ENCODE measurements at regions not wholly inside any gene's neighbourhood (a gene's known extent, or its start where the extent isn't known, plus 50 kb on each side); places are given as distances from the start of the nearest gene placed in this dataset.

DNA sequence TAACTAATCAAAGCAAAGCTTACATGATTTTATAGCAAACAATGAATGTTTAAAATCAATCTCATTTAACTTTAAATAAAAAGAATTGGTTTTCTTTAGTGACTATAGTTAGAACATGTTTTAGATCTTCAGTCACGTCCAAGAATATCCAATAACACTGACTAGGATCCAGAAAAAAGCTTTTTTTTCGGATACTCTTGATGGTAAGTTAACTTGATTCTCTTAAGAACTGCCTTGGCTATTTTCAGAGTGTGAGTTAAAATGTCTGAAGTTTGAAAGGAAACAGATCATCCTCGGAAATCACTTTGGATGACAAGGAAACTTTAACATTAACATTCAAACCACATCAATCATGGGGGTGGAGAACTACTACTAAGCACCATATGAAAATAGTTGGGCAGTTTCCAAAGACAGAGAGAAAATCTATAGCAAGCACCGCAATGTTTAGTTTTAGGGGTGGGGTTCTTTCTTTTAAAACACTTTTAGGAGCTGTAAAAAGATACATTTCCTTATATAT lies 83.7 kb upstream of the SLC27A6 start:
- Histone ChIP-seq H3K27ac (ENCODE audit: low read length) (no peak overlapping the region), H3K4me1 (ENCODE audit: insufficient read depth, low read length) (no peaks in the 10 kb centered on the region), H3K79me2 (ENCODE audit: insufficient read depth, low read length) (no peaks in the 10 kb centered on the region), H3K9me3 (ENCODE audit: insufficient read depth, low read length, severe bottlenecking) (no peaks in the 10 kb centered on the region), H4K20me1 (ENCODE audit: insufficient read depth, low read length) (no peaks in the 10 kb centered on the region), H3K4me3 (ENCODE audit: low read depth in 1 of 2, low read length in 2 of 2) (no peak overlapping the region), H3K27me3 (ENCODE audit: insufficient read depth, low read length, poor library complexity) (no peaks in the 10 kb centered on the region), H3K4me2 (ENCODE audit: insufficient read depth, low read length) (no peak overlapping the region), H2AFZ (ENCODE audit: low read depth, low read length) (no peak overlapping the region), H3K36me3 (ENCODE audit: insufficient read depth, low read length) (no peaks in the 10 kb centered on the region), H3K9ac (ENCODE audit: low read depth, low read length) (no peak overlapping the region)
- ATAC-seq (ENCODE audit: insufficient read depth, low read depth) = no peak
- no peak for TF ChIP-seq EZH2 (IDR thresholded peaks at IDR 0.05; ENCODE audit: borderline replicate concordance, low read depth, low read length, severe bottlenecking)
- TF ChIP-seq, protein P1, sequence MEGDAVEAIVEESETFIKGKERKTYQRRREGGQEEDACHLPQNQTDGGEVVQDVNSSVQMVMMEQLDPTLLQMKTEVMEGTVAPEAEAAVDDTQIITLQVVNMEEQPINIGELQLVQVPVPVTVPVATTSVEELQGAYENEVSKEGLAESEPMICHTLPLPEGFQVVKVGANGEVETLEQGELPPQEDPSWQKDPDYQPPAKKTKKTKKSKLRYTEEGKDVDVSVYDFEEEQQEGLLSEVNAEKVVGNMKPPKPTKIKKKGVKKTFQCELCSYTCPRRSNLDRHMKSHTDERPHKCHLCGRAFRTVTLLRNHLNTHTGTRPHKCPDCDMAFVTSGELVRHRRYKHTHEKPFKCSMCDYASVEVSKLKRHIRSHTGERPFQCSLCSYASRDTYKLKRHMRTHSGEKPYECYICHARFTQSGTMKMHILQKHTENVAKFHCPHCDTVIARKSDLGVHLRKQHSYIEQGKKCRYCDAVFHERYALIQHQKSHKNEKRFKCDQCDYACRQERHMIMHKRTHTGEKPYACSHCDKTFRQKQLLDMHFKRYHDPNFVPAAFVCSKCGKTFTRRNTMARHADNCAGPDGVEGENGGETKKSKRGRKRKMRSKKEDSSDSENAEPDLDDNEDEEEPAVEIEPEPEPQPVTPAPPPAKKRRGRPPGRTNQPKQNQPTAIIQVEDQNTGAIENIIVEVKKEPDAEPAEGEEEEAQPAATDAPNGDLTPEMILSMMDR (IDR thresholded peaks at IDR 0.05; ENCODE audit: borderline replicate concordance, extremely low read depth, low read length, poor library complexity, severe bottlenecking) = no peak
- no peak for DNase-seq

DNA sequence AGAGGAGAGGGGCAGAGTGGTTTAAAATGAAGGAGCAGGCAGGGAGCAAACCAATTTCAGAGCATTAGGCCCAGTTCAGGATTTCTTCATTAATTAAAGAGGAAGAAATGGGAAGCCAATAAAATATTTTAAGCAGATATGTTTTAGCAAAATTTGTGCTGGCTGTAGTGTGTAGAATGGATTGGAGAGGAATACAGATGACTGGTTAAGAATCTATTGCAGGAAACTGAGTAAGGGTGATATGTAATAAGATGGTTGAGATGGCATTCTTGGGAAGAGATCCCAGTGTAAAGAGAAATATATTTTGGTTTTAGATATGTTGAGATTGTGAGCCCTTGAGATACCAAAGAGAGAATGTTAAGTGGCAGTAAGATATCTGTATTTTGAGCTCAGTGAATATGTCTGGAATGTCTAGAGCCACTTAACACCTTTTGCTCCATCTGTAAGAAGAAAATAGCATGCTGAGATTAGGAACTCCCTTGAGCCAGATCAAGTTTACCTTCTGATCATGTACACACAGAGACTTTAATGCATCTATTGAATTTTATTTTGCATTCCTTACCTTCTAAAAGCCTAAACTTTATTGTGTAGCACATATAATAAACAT lies 79.5 kb upstream of the SLC27A6 start:
- Histone ChIP-seq H3K27ac (ENCODE audit: low read length) (no peak overlapping the region), H3K79me2 (ENCODE audit: insufficient read depth, low read length) (no peaks in the 10 kb centered on the region), H3K4me2 (ENCODE audit: insufficient read depth, low read length) (no peak overlapping the region), H3K4me3 (ENCODE audit: low read depth in 1 of 2, low read length in 2 of 2) (no peak overlapping the region), H2AFZ (ENCODE audit: low read depth, low read length) (no peak overlapping the region), H3K9me3 (ENCODE audit: insufficient read depth, low read length, severe bottlenecking) (no peaks in the 10 kb centered on the region), H3K36me3 (ENCODE audit: insufficient read depth, low read length) (no peaks in the 10 kb centered on the region), H3K27me3 (ENCODE audit: insufficient read depth, low read length, poor library complexity) (no peaks in the 10 kb centered on the region), H3K4me1 (ENCODE audit: insufficient read depth, low read length) (no peaks in the 10 kb centered on the region), H4K20me1 (ENCODE audit: insufficient read depth, low read length) (no peaks in the 10 kb centered on the region), H3K9ac (ENCODE audit: low read depth, low read length) (no peak overlapping the region)
- TF ChIP-seq, protein P1 (IDR thresholded peaks at IDR 0.05; ENCODE audit: borderline replicate concordance, extremely low read depth, low read length, poor library complexity, severe bottlenecking) = no peak
- DNase-seq (no peak), ATAC-seq (ENCODE audit: insufficient read depth, low read depth) (no peak)

DNA sequence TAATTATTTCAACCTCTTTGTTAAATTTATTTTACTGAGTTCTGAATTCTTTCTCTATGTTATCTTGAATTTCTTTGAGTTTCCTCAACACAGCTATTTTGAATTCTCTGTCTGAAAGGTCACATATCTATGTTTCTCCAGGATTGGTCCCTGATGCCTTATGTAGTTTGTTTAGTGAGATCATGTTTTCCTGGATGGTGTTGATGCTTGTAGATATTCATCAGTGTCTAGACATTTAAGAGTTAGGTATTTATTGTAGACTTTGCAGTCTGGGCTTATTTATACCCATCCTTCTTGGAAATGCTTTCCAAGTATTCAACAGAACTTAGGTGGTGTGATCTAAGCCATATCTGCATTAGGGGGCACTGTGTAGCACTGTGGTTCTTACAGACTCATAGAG lies 70.2 kb upstream of the SLC27A6 start:
- Histone ChIP-seq H3K4me1 (ENCODE audit: insufficient read depth, low read length) (no peaks in the 10 kb centered on the region), H3K4me2 (ENCODE audit: insufficient read depth, low read length) (no peak overlapping the region), H3K27me3 (ENCODE audit: insufficient read depth, low read length, poor library complexity) (no peaks in the 10 kb centered on the region), H3K36me3 (ENCODE audit: insufficient read depth, low read length) (no peaks in the 10 kb centered on the region), H3K79me2 (ENCODE audit: insufficient read depth, low read length) (no peaks in the 10 kb centered on the region), H3K27ac (ENCODE audit: low read length) (no peak overlapping the region), H3K9me3 (ENCODE audit: insufficient read depth, low read length, severe bottlenecking) (no peaks in the 10 kb centered on the region), H2AFZ (ENCODE audit: low read depth, low read length) (no peak overlapping the region), H4K20me1 (ENCODE audit: insufficient read depth, low read length) (no peaks in the 10 kb centered on the region), H3K9ac (ENCODE audit: low read depth, low read length) (no peak overlapping the region), H3K4me3 (ENCODE audit: low read depth in 1 of 2, low read length in 2 of 2) (no peak overlapping the region)
- DNase-seq = no peak
- ATAC-seq (ENCODE audit: insufficient read depth, low read depth) = no peak
- TF ChIP-seq, protein P1 (IDR thresholded peaks at IDR 0.05; ENCODE audit: borderline replicate concordance, extremely low read depth, low read length, poor library complexity, severe bottlenecking) = no peak
- no peak for TF ChIP-seq EZH2 (IDR thresholded peaks at IDR 0.05; ENCODE audit: borderline replicate concordance, low read depth, low read length, severe bottlenecking)
